SK-N-MC (cell line): ENCODE measurements at regions not wholly inside any gene's neighbourhood (a gene's known extent, or its start where the extent isn't known, plus 50 kb on each side); places are given as distances from the start of the nearest gene placed in this dataset.

Source experiments
- DNase-seq: peaks from one replicate; pipeline ENCODE4 v3.0.0-alpha.2; 2011; ENCODE audit warnings: low read depth, low spot score
- H3K27ac ChIP-seq: fragments of 200-600 bp; sonication (generic); 2 replicates; pipeline ENCODE4 v1.5.1; 2016; ENCODE audit warnings: mixed run types
- H3K36me3 ChIP-seq: fragments of 200-600 bp; sonication (generic); 2 replicates; pipeline ENCODE4 v1.6.1; 2017; ENCODE audit warnings: antibody characterized with exemption, low read length, mixed read lengths; ENCODE audit not compliant: insufficient read depth
- H3K4me3 ChIP-seq: fragments of 200-600 bp; sonication (generic); 2 replicates; pipeline ENCODE4 v1.5.1; 2016
- H3K9ac ChIP-seq: fragments of 200-600 bp; sonication (generic); 2 replicates; pipeline ENCODE4 v1.8.0; 2017; ENCODE audit warnings: mixed run types, mixed read lengths; ENCODE audit not compliant: insufficient read length
- H3K9me3 ChIP-seq: fragments of 200-600 bp; sonication (generic); 2 replicates; pipeline ENCODE4 v1.6.1; 2017; ENCODE audit warnings: low read depth, mild to moderate bottlenecking, antibody characterized with exemption, low read length, moderate library complexity, mixed read lengths
- EZH2 ChIP-seq: fragments of 200-600 bp; sonication (generic); IDR thresholded peaks from one replicate; pipeline ENCODE4 v1.6.1; 2017; ENCODE audit warnings: antibody characterized with exemption
- FOXP2 ChIP-seq: optimal IDR thresholded peaks from 2 replicates; pipeline ENCODE3; 2011; ENCODE audit warnings: mild to moderate bottlenecking, moderate library complexity; ENCODE audit not compliant: insufficient read depth; ENCODE audit errors: extremely low read length, control extremely low read depth
- POLR2AphosphoS5 ChIP-seq: IDR thresholded peaks from 2 replicates; pipeline ENCODE4 v1.6.1; 2012; ENCODE audit warnings: mild to moderate bottlenecking, low read depth, low read length, borderline replicate concordance

DNA sequence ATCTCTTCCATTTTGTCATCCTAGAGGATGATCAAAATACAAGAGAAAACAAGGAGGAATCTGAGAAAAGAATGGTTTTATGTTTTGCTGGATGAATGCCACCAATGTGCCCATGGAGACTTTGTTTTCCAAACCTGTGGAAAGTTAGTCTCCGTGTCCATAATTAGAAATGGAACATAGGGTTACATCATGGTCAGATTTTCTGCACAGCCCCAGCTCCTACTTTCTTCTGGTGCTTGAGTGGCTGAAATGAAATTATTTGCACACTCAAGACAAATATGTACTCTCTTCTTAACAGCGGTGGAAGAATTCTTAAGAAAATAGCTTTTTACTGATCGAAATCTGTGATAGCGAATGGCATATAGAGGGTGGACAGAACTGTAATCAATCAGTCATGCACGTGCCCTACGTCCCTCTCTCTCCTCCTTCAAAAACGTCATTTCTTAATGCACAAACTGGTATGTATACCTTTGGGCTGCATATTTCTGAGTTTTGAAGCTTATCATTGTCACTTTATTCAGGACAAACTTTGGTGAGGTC, 825.2 kb downstream of the AACS start:
- no peak for TF ChIP-seq FOXP2
- no peak for TF ChIP-seq EZH2
- TF ChIP-seq POLR2AphosphoS5: no peak
- Histone ChIP-seq H3K27ac (no peak overlapping the region), H3K36me3 (no peaks in the 10 kb centered on the region), H3K9me3 (no peaks in the 10 kb centered on the region), H3K4me3 (no peak overlapping the region), H3K9ac (no peak overlapping the region)
- no peak for DNase-seq

GRCh38 chr12:125890971-125891370, 825.7 kb downstream of the AACS start:
- no peak overlapping the region for H3K4me3 ChIP-seq
- DNase-seq: no peak
- H3K9ac ChIP-seq: no peak overlapping the region
- no peaks in the 10 kb centered on the region for H3K9me3 ChIP-seq
- no peak overlapping the region for H3K27ac ChIP-seq
- no peaks in the 10 kb centered on the region for H3K36me3 ChIP-seq
- TF ChIP-seq FOXP2 (no peak), EZH2 (no peak), POLR2AphosphoS5 (no peak)

DNA sequence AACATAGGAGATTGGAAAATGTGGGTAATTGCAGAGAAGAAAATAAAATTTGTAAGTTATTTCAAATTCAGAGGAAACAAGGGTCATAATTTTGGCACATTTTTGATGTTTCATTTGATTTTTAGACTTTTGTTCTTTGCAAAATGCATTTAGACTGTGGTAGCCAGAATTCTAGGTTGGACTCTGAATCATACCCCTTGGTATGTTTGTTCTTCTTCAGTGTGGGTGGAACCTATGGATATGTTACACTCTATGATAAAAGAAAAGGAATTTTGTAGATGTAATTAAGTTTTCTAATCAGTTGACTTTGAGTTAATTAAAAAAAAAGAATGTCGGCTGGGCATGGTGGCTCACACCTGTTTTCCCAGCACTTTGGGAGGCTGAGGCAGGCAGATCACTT, 827.0 kb downstream of the AACS start:
- Histone ChIP-seq H3K4me3 (no peak overlapping the region), H3K36me3 (no peaks in the 10 kb centered on the region), H3K9ac (no peak overlapping the region), H3K9me3 (no peaks in the 10 kb centered on the region), H3K27ac (no peak overlapping the region)
- TF ChIP-seq EZH2: no peak
- TF ChIP-seq POLR2AphosphoS5: no peak
- no peak for TF ChIP-seq FOXP2
- no peak for DNase-seq

- Histone ChIP-seq H3K9me3 (no peaks in the 10 kb centered on the region), H3K27ac (no peak overlapping the region)
- TF ChIP-seq EZH2 (no peak), POLR2AphosphoS5 (no peak), FOXP2 (no peak)
Observed at GRCh38 chr12:125902991-125903390, 837.8 kb downstream of the AACS start.

GRCh38 chr12:125907351-125907750, 842.1 kb downstream of the AACS start:
- Histone ChIP-seq H3K4me3 (no peak overlapping the region), H3K9me3 (peaks cover 3% of the 10 kb centered on the region; the same call in 1 of the 2 replicates), H3K9ac (no peak overlapping the region), H3K27ac (no peak overlapping the region), H3K36me3 (no peaks in the 10 kb centered on the region)
- DNase-seq: no peak
- TF ChIP-seq EZH2 (no peak), POLR2AphosphoS5 (no peak)

More at GRCh38 chr12:125902991-125903390, 837.8 kb downstream of the AACS start:
- Histone ChIP-seq H3K4me3 (no peak overlapping the region), H3K9ac (no peak overlapping the region), H3K36me3 (no peaks in the 10 kb centered on the region)
- no peak for DNase-seq

DNA sequence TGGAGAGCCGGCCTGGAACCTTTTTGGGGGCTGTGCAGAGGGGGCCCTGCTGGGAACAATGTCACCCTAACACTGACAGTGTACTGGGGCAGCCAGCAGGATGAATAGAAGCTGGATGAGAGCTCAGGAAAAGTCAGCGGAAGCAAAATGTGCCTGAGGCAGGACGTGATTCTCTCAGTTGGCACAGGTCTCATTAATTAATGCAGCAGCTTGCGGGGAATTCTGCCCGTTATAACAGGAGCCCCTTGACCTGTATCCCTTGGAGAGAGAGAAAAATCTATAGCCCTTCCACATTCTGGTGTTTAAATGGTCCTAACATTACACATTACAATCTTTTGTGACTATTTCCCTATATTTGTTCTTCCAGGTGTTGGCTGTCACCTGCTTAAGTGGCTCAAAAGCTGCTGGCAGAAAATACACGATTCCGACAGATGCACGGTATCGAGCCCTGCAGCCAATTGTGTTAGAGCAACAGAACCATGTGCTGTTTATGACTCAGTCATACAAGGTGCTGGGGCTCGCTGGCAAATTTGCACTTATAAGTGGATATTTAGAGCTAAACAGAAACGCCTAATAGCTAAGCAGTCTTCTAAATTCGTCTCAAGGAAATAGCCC, 854.7 kb downstream of the AACS start:
- TF ChIP-seq FOXP2: no peak
- no peak for TF ChIP-seq POLR2AphosphoS5
- TF ChIP-seq EZH2: no peak
- H3K27ac ChIP-seq: no peak overlapping the region; the same call in 1 of the 2 replicates
- no peak overlapping the region for H3K9ac ChIP-seq
- H3K9me3 ChIP-seq: no peaks in the 10 kb centered on the region
- H3K4me3 ChIP-seq: peak overlapping the region; percentile 58
- DNase-seq: no peak
- no peaks in the 10 kb centered on the region for H3K36me3 ChIP-seq

- Histone ChIP-seq H3K9me3 (no peaks in the 10 kb centered on the region), H3K4me3 (peak overlapping the region; percentile 47), H3K27ac (peak overlapping the region; percentile 51), H3K36me3 (no peaks in the 10 kb centered on the region), H3K9ac (no peak overlapping the region)
- peak; percentile 67 for DNase-seq
- TF ChIP-seq FOXP2 (no peak), EZH2 (no peak), POLR2AphosphoS5 (no peak; the same call in 1 of the 2 replicates)
Observed at GRCh38 chr12:125922330-125922729, 857.1 kb downstream of the AACS start.

DNA sequence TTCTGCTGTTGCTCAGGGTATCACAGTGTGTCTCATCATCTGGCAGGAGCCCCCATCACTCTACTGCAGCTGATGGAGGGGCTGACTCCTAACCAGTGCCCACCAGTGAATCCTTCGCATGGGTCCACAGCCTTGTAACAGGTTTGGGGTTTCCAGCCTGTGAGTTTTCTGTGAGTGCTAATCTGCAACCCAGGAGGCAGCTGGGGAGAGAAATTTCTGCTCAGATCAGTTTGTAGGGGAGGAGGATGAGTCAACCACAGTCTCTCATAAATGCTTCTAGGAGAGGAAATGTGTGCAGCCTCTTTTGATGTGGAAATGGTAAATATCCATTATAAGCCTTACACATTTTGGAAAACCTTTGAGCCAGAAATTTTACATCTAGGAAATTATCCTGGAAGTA, 871.3 kb downstream of the AACS start:
- DNase-seq: no peak
- H3K9me3 ChIP-seq: no peaks in the 10 kb centered on the region
- H3K27ac ChIP-seq: no peak overlapping the region

DNA sequence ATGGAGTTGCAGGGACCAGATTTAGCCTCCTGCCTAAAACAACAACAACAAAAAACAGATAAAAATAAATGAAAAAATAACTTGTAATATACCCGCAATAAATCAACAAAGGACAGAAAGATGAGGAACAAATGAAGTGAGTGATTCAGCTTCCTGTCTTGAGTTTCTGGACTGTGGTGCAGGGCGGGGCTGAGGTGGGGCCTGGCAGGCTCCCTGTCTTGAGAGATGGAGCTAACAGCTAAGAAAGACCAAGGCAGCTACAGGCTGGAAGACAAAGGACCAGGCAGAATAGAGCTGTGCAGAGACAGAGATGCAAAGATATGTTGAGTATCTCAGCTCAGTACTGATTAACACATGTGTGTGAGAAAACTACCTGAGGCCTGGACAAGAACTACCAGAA, 879.2 kb downstream of the AACS start:
- no peak for DNase-seq
- no peak overlapping the region for H3K27ac ChIP-seq
- H3K9ac ChIP-seq: no peak overlapping the region
- H3K36me3 ChIP-seq: no peaks in the 10 kb centered on the region
- TF ChIP-seq FOXP2 (no peak), POLR2AphosphoS5 (no peak), EZH2 (no peak)
- H3K9me3 ChIP-seq: no peaks in the 10 kb centered on the region
- H3K4me3 ChIP-seq: no peak overlapping the region

More for the DNA sequence above, 871.3 kb downstream of the AACS start:
- TF ChIP-seq POLR2AphosphoS5: no peak
- no peak for TF ChIP-seq FOXP2
- TF ChIP-seq EZH2: no peak
- no peaks in the 10 kb centered on the region for H3K36me3 ChIP-seq
- no peak overlapping the region for H3K4me3 ChIP-seq
- H3K9ac ChIP-seq: no peak overlapping the region
